IMR-90 (cell line): ENCODE measurements at regions not wholly inside any gene's neighbourhood (a gene's known extent, or its start where the extent isn't known, plus 50 kb on each side); places are given as distances from the start of the nearest gene placed in this dataset.

ENCODE experiments used
- ATAC-seq: fragments of 200-7000 bp; cut with Tn5 transposase; 2 replicates; pipeline ENCODE4 v1.9.1; 2020; ENCODE audit warnings: low read depth, mild to moderate bottlenecking, moderate library complexity
- BruUV-seq: library from RNA; stranded (reverse); fragments of 400-500 nt; replicated peaks from 2 replicates; lab custom pipeline; 2021; lab: Mats Ljungman, UMichigan
- CTCF ChIA-PET: fragments of 300-600 bp; formaldehyde crosslinking; extraction: SDS; loops from one replicate; lab custom pipeline; 2021; ENCODE audit warnings: antibody characterized with exemption; lab: Yijun Ruan, JAX
- POLR2A ChIA-PET: fragments of 300-600 bp; sonication (Branson Sonifier 250); formaldehyde crosslinking; loops from one replicate; lab custom pipeline; 2022; ENCODE audit warnings: antibody characterized with exemption; ENCODE audit not compliant: unreplicated experiment; lab: Charles Lee
- DNase-seq: peaks from one replicate; pipeline ENCODE4 v3.0.0; 2013
- H2AFZ ChIP-seq: replicated peaks from 2 replicates; pipeline ENCODE3; 2013; ENCODE audit warnings: low read length, mild to moderate bottlenecking; ENCODE audit not compliant: poor library complexity
- H2AK5ac ChIP-seq: 2 replicates; pipeline ENCODE4 v1.6.1; 2013; ENCODE audit warnings: low read depth, low read length, inconsistent platforms
- H2AK9ac ChIP-seq: replicated peaks from 2 replicates; pipeline ENCODE3; 2013; ENCODE audit warnings: mild to moderate bottlenecking, low read depth, low read length, moderate library complexity; ENCODE audit not compliant: poor library complexity
- H2BK120ac ChIP-seq: 2 replicates; pipeline ENCODE4 v1.6.1; 2013; ENCODE audit warnings: low read depth, low read length, inconsistent platforms
- H2BK15ac ChIP-seq: 3 replicates; pipeline ENCODE4 v1.6.1; 2013; ENCODE audit warnings: low read depth, low read length, inconsistent platforms
- H2BK20ac ChIP-seq: 2 replicates; pipeline ENCODE4 v1.6.1; 2013; ENCODE audit warnings: low read depth, mild to moderate bottlenecking, inconsistent platforms, low read length, moderate library complexity
- H2BK5ac ChIP-seq: 2 replicates; pipeline ENCODE4 v1.6.1; 2013; ENCODE audit warnings: mild to moderate bottlenecking, low read depth, low read length, inconsistent platforms; ENCODE audit not compliant: poor library complexity, severe bottlenecking
- H3K14ac ChIP-seq: replicated peaks from 2 replicates; pipeline ENCODE4 v1.6.1; 2013; ENCODE audit warnings: low read depth, low read length, inconsistent platforms
- H3K18ac ChIP-seq: 2 replicates; pipeline ENCODE4 v1.6.1; 2013; ENCODE audit warnings: low read depth, low read length, control low read depth
- H3K23ac ChIP-seq: 2 replicates; pipeline ENCODE4 v1.6.1; 2013; ENCODE audit warnings: low read depth, low read length, inconsistent platforms
- H3K27ac ChIP-seq: 2 replicates; pipeline ENCODE4 v1.5.1; 2013; ENCODE audit warnings: mild to moderate bottlenecking, control low read depth, low read length; ENCODE audit not compliant: insufficient read depth
- H3K27me3 ChIP-seq: 2 replicates; pipeline ENCODE4 v1.6.1; 2013; ENCODE audit warnings: low read length; ENCODE audit not compliant: control insufficient read depth, insufficient read depth
- H3K36me3 ChIP-seq: 2 replicates; pipeline ENCODE4 v1.6.1; 2013; ENCODE audit warnings: low read length, mixed read lengths; ENCODE audit not compliant: control insufficient read depth, insufficient read depth
- H3K4ac ChIP-seq: 2 replicates; pipeline ENCODE4 v1.6.1; 2013; ENCODE audit warnings: low read depth, low read length, inconsistent platforms
- H3K4me1 ChIP-seq: 2 replicates; pipeline ENCODE4 v1.6.1; 2013; ENCODE audit warnings: low read length, mixed read lengths; ENCODE audit not compliant: control insufficient read depth, insufficient read depth
- H3K4me2 ChIP-seq: 2 replicates; pipeline ENCODE4 v1.6.1; 2013; ENCODE audit warnings: low read depth, mild to moderate bottlenecking, control low read depth, low read length, moderate library complexity
- H3K4me3 ChIP-seq: 2 replicates; pipeline ENCODE4 v1.5.1; 2013; ENCODE audit warnings: low read depth, mild to moderate bottlenecking, control low read depth, low read length, moderate library complexity; ENCODE audit not compliant: insufficient read depth
- H3K56ac ChIP-seq: 2 replicates; pipeline ENCODE4 v1.6.1; 2013; ENCODE audit warnings: low read length, inconsistent platforms; ENCODE audit not compliant: insufficient read depth; ENCODE audit errors: extremely low read depth
- H3K79me1 ChIP-seq, 2 experiments: 2 replicates each; pipeline ENCODE4 v1.6.1; 2013; ENCODE audit warnings: low read length in 2 of 2, inconsistent platforms in 1 of 2, low read depth in 1 of 2
- H3K9ac ChIP-seq: 2 replicates; pipeline ENCODE4 v1.6.1; 2013; ENCODE audit warnings: low read depth, low read length, control low read depth
- H3K9me1 ChIP-seq: 2 replicates; pipeline ENCODE4 v1.6.1; 2013; ENCODE audit warnings: low read length, inconsistent platforms; ENCODE audit not compliant: insufficient read depth
- H3K9me3 ChIP-seq: 2 replicates; pipeline ENCODE4 v1.6.1; 2013; ENCODE audit warnings: low read length; ENCODE audit not compliant: control insufficient read depth, insufficient read depth
- H4K20me1 ChIP-seq: 2 replicates; pipeline ENCODE4 v1.6.1; 2013; ENCODE audit warnings: low read length, inconsistent platforms; ENCODE audit not compliant: insufficient read depth
- H4K5ac ChIP-seq: 2 replicates; pipeline ENCODE4 v1.6.1; 2013; ENCODE audit warnings: mild to moderate bottlenecking, low read depth, low read length, control low read depth
- H4K8ac ChIP-seq, 2 experiments: 2 replicates each; pipeline ENCODE4 v1.6.1; 2013; ENCODE audit warnings: low read depth in 2 of 2, low read length in 2 of 2, control low read depth in 1 of 2, inconsistent platforms in 1 of 2
- H4K91ac ChIP-seq: 2 replicates; pipeline ENCODE4 v1.6.1; 2013; ENCODE audit warnings: low read depth, low read length, inconsistent platforms; ENCODE audit not compliant: insufficient read depth
- BHLHE40 ChIP-seq: fragments of 150-350 bp; IDR thresholded peaks from 2 replicates; pipeline ENCODE4 v1.6.1; 2016; ENCODE audit warnings: mild to moderate bottlenecking, low read depth, low read length
- CHD1 ChIP-seq: IDR thresholded peaks from 2 replicates; pipeline ENCODE4 v1.6.1; 2012; ENCODE audit warnings: low read depth, low read length, improper control_type of control experiment
- FOS ChIP-seq: fragments of 150-350 bp; IDR thresholded peaks from 2 replicates; pipeline ENCODE4 v1.6.1; 2016; ENCODE audit warnings: low read depth, low read length
- MAFK ChIP-seq: IDR thresholded peaks from 2 replicates; pipeline ENCODE4 v1.6.1; 2012; ENCODE audit warnings: low read depth, low read length, improper control_type of control experiment
- MAZ ChIP-seq: IDR thresholded peaks from 2 replicates; pipeline ENCODE4 v1.6.1; 2012; ENCODE audit warnings: low read depth, mild to moderate bottlenecking, low read length, improper control_type of control experiment, moderate library complexity, borderline replicate concordance
- MXI1 ChIP-seq: IDR thresholded peaks from 2 replicates; pipeline ENCODE4 v1.6.1; 2012; ENCODE audit warnings: low read depth, mild to moderate bottlenecking, low read length, moderate library complexity, borderline replicate concordance
- NFE2L2 ChIP-seq: fragments of 150-350 bp; IDR thresholded peaks from 2 replicates; pipeline ENCODE4 v1.6.1; 2016; ENCODE audit warnings: low read depth, mild to moderate bottlenecking, low read length
- POLR2A ChIP-seq: IDR thresholded peaks from 2 replicates; pipeline ENCODE4 v1.6.1; 2012; ENCODE audit warnings: mild to moderate bottlenecking, low read depth, low read length
- RAD21 ChIP-seq: IDR thresholded peaks from 2 replicates; pipeline ENCODE4 v1.6.1; 2012; ENCODE audit warnings: low read length, improper control_type of control experiment
- RCOR1 ChIP-seq: IDR thresholded peaks from 2 replicates; pipeline ENCODE4 v1.6.1; 2012; ENCODE audit warnings: mild to moderate bottlenecking, low read length, improper control_type of control experiment; ENCODE audit not compliant: insufficient replicate concordance
- RFX5 ChIP-seq: IDR thresholded peaks from 2 replicates; pipeline ENCODE4 v1.8.0; 2012; ENCODE audit warnings: low read depth, mild to moderate bottlenecking, low read length, moderate library complexity
- SMC3 ChIP-seq: fragments of 150-350 bp; IDR thresholded peaks from 2 replicates; pipeline ENCODE4 v1.6.1; 2016; ENCODE audit warnings: low read depth, mild to moderate bottlenecking, antibody characterized with exemption, low read length, moderate library complexity
- WGBS, 2 experiments: methylation state at CpG; one replicate each; pipeline versions ENCODE4 v1.1.5 to v1.1.7; 2013; ENCODE audit warnings: missing lambda C conversion rate in 2 of 2; ENCODE audit not compliant: insufficient read length in 1 of 2; ENCODE audit errors: extremely low coverage in 2 of 2; 5-methylcytosine and 5-hydroxymethylcytosine counted together
- dilution Hi-C: fragments of 300-500 bp; cut with HindIII; formaldehyde crosslinking; loops from one replicate; pipeline ENCODE4 v1.14.3; 2018; ENCODE audit warnings: low sequenced_read_pairs; ENCODE audit not compliant: unreplicated experiment
- in situ Hi-C: fragments of 300-500 bp; cut with MboI; formaldehyde crosslinking; loops from 3 replicates; pipeline ENCODE4 v1.14.3; 2019; ENCODE audit warnings: low sequenced_read_pairs, inconsistent platforms, mixed read lengths
- intact Hi-C: fragments of 100-400 bp; cut with micrococcal nuclease; formaldehyde crosslinking; loops from 2 replicates; pipeline ENCODE4 v1.10.0; 2022
- TF ChIP-seq, protein P1 (sequence below): fragments of 150-350 bp; IDR thresholded peaks from 2 replicates; pipeline ENCODE4 v1.6.1; 2017; ENCODE audit warnings: mild to moderate bottlenecking, antibody characterized with exemption, low read length, low read depth
- TF ChIP-seq, protein P2 (sequence below): conservative IDR thresholded peaks from 2 replicates; pipeline ENCODE4 v1.5.1; 2012; ENCODE audit warnings: mild to moderate bottlenecking, low read depth, low read length, improper control_type of control experiment
- TF ChIP-seq, protein P3 (sequence below): fragments of 150-350 bp; IDR thresholded peaks from 2 replicates; pipeline ENCODE4 v1.6.1; 2016; ENCODE audit warnings: low read depth, mild to moderate bottlenecking, low read length, moderate library complexity, borderline replicate concordance

DNA sequence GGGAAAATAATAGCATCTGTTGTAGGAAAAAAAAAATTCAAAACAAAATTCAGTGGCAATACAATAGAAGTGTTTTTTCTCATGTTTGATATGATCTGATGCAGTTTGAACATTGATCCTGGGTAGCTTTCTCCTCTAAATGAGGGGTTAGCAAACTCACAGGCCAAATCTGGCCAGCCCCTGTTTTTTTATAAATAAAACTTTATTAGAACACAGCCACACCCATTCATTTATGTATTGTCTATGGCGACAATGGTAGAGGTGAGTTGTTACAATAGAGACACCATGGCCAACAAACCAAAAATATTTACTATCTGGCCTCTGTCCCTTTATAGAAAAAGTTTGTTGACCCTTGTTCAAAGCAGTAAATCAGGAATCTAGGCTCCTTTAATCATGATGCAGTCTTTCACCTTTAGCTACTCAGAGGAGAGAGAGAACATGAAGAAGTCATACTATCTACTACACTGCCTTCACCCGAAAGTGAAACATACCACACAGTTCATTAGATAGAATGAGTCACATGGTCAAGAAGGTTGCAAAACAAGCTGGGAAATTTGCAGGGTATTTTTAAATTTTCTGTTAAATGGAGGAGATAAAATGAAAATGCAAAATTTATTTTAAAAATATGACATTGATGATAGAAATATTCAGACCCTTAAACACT, 186.6 kb upstream of the MAOA start:
- Histone ChIP-seq H3K56ac (no peak overlapping the region), H3K4me2 (no peak overlapping the region), H3K36me3 (no peaks in the 10 kb centered on the region), H2AK5ac (no peak overlapping the region), H3K9ac (no peak overlapping the region), H3K14ac (no peak overlapping the region), H2BK5ac (no peak overlapping the region), H3K4me3 (no peak overlapping the region), H3K4me1 (no peaks in the 10 kb centered on the region), H4K91ac (no peak overlapping the region), H4K5ac (no peak overlapping the region), H4K20me1 (no peaks in the 10 kb centered on the region), H2BK20ac (no peak overlapping the region), H3K4ac (no peak overlapping the region), H3K23ac (no peak overlapping the region), H3K27ac (no peak overlapping the region), H4K8ac (no peak overlapping the region), H2AK9ac (no peak overlapping the region), H2BK120ac (no peak overlapping the region), H2AFZ (no peak overlapping the region), H3K18ac (no peak overlapping the region), H3K27me3 (no peaks in the 10 kb centered on the region), H3K9me1 (no peaks in the 10 kb centered on the region), H2BK15ac (no peak overlapping the region), H3K9me3 (no peaks in the 10 kb centered on the region), H3K79me1 (no peaks in the 10 kb centered on the region)
- no TSS peak for BruUV-seq
- POLR2A ChIA-PET, result interaction anchor here (0.6 kb wide), 1 partner anchor 711 kb away, joined by 3 read pairs; no protein-coding TSS in a partner anchor
- no peak for ATAC-seq
- in situ Hi-C loops, result no loop called here
- no peak for DNase-seq
- TF ChIP-seq RAD21, result no peak
- no peak for TF ChIP-seq RFX5
- TF ChIP-seq, protein P1, sequence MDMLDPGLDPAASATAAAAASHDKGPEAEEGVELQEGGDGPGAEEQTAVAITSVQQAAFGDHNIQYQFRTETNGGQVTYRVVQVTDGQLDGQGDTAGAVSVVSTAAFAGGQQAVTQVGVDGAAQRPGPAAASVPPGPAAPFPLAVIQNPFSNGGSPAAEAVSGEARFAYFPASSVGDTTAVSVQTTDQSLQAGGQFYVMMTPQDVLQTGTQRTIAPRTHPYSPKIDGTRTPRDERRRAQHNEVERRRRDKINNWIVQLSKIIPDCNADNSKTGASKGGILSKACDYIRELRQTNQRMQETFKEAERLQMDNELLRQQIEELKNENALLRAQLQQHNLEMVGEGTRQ, result no peak
- no peak for TF ChIP-seq BHLHE40
- TF ChIP-seq POLR2A, result no peak
- no peak for TF ChIP-seq SMC3
- no peak for TF ChIP-seq MAFK
- TF ChIP-seq NFE2L2, result no peak
- TF ChIP-seq CHD1, result no peak
- TF ChIP-seq MXI1, result no peak
- TF ChIP-seq, protein P2, sequence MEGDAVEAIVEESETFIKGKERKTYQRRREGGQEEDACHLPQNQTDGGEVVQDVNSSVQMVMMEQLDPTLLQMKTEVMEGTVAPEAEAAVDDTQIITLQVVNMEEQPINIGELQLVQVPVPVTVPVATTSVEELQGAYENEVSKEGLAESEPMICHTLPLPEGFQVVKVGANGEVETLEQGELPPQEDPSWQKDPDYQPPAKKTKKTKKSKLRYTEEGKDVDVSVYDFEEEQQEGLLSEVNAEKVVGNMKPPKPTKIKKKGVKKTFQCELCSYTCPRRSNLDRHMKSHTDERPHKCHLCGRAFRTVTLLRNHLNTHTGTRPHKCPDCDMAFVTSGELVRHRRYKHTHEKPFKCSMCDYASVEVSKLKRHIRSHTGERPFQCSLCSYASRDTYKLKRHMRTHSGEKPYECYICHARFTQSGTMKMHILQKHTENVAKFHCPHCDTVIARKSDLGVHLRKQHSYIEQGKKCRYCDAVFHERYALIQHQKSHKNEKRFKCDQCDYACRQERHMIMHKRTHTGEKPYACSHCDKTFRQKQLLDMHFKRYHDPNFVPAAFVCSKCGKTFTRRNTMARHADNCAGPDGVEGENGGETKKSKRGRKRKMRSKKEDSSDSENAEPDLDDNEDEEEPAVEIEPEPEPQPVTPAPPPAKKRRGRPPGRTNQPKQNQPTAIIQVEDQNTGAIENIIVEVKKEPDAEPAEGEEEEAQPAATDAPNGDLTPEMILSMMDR, result no peak
- TF ChIP-seq RCOR1, result no peak
- TF ChIP-seq FOS, result no peak
- TF ChIP-seq MAZ, result no peak
- TF ChIP-seq, protein P3, sequence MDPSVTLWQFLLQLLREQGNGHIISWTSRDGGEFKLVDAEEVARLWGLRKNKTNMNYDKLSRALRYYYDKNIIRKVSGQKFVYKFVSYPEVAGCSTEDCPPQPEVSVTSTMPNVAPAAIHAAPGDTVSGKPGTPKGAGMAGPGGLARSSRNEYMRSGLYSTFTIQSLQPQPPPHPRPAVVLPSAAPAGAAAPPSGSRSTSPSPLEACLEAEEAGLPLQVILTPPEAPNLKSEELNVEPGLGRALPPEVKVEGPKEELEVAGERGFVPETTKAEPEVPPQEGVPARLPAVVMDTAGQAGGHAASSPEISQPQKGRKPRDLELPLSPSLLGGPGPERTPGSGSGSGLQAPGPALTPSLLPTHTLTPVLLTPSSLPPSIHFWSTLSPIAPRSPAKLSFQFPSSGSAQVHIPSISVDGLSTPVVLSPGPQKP, result no peak
- no CpG with 5 or more reads among the region's 2 CpGs for WGBS, 2 experiments
- CTCF ChIA-PET, result no interaction called here
- intact Hi-C loops, result loop anchor here (2.0 kb wide), 1 partner anchor 43 kb away; no protein-coding TSS in a partner anchor
- dilution Hi-C loops, result no loop called here
